VCaP (cell line): ENCODE measurements at regions not wholly inside any gene's neighbourhood (a gene's known extent, or its start where the extent isn't known, plus 50 kb on each side); places are given as distances from the start of the nearest gene placed in this dataset.

ENCODE experiments used
- H3K27ac ChIP-seq: fragments of 450-650 bp; 2 replicates; pipeline ENCODE4 v1.5.1; 2017
- TF ChIP-seq, protein P1 (sequence below): fragments of 450-650 bp; conservative IDR thresholded peaks from 2 replicates; pipeline ENCODE4 v1.5.1; 2017; ENCODE audit warnings: mild to moderate bottlenecking, moderate library complexity

DNA sequence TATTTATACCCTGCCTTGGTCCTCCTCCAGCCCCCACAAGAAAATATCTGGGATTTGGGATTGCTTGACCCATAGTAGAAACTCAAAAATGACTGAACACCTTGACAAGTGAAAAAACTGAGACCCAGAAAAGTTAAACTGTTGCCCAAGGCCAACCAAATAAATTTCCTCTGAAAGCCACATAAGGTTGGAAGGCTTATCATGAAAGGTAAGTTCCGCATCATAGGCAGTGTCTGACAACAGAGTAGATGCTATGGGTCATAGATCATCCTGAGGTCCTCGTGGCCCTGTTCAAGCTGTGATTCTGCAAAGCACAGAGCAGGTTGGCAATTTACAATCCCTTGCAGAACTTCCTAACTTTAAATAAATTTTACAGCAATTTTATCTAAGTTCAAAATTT is 140.8 kb upstream of the TSC22D2 start:
- TF ChIP-seq, protein P1, sequence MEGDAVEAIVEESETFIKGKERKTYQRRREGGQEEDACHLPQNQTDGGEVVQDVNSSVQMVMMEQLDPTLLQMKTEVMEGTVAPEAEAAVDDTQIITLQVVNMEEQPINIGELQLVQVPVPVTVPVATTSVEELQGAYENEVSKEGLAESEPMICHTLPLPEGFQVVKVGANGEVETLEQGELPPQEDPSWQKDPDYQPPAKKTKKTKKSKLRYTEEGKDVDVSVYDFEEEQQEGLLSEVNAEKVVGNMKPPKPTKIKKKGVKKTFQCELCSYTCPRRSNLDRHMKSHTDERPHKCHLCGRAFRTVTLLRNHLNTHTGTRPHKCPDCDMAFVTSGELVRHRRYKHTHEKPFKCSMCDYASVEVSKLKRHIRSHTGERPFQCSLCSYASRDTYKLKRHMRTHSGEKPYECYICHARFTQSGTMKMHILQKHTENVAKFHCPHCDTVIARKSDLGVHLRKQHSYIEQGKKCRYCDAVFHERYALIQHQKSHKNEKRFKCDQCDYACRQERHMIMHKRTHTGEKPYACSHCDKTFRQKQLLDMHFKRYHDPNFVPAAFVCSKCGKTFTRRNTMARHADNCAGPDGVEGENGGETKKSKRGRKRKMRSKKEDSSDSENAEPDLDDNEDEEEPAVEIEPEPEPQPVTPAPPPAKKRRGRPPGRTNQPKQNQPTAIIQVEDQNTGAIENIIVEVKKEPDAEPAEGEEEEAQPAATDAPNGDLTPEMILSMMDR: no peak

DNA sequence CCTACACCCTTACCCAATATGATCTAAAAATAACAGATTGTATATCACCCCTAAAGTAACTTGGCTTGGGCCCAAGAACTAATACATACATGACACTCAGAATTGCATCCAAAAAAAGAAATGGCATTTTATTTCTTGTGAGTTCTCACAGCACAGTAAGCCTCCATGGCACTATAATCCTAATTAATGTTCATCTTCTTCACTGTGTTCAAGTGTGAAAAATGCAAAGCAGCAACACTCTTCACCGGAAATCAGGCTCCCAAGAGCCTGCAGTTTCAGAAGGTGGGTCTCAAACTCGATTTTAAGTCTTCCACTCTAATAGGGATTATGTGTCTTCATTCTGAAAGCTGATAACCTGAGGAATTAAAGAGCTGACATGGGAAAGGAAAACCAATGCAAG is 142.8 kb upstream of the TSC22D2 start:
- TF ChIP-seq, protein P1: no peak
- H3K27ac ChIP-seq: no peak overlapping the region

More for the DNA sequence above, 140.8 kb upstream of the TSC22D2 start:
- H3K27ac ChIP-seq: no peak overlapping the region

DNA sequence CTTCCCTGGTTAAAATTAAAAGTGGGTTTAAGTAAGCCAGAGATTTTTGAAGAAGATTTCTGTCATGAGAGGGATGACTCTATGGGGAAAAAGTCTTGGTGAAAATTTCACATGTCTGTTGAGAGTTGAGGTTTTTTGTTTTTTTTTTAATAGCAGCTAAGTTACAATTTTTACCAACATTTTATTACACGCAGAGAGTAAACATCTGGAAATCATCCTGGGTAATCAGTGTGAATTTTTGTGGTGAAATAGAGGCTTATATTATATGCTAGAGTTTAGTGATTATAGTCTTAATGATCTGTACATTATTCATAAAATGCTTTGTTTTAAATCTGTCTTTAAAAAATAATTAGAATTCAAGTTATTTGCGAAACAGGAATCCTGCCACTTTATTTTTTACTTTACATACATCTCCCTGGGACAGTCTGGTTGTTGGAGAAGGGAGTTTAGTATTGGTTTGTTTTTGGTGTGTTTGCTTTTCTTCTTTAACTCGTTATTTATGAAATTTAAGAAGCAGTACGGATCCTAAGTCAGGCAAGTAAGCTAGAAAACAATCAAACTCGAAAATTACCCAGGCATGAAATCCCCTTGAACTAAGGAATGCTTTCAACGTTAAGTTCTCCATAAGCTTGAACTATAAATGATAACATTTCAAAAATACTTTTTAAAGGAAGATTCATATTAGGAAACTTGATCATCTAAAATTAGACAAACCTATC is 143.4 kb upstream of the TSC22D2 start:
- TF ChIP-seq, protein P1: no peak

GRCh38 chr3:150261958-150262357 is 146.1 kb upstream of the TSC22D2 start:
- no peak overlapping the region for H3K27ac ChIP-seq
- TF ChIP-seq, protein P1: no peak

More for the DNA sequence above, 143.4 kb upstream of the TSC22D2 start:
- H3K27ac ChIP-seq: no peak overlapping the region

DNA sequence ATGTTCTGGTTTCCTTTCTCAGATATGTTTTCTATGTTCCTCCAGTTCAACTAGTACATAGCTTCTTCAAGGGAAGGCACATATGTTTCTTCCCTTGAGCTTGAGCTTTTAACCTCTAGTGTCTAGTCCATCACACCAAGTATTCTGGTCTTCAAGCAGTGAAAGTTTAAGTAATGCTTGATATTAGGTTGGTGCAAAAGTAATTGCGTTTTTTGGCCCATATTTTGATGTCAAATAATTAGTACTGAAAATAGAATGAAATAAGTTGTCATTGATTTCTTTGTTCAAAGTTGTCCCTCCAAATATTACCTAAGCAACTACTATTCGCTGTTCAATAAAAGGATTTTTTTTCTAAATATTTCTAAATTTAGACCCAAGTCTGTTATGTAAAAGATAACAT is 146.7 kb upstream of the TSC22D2 start:
- TF ChIP-seq, protein P1: no peak
- no peak overlapping the region for H3K27ac ChIP-seq

DNA sequence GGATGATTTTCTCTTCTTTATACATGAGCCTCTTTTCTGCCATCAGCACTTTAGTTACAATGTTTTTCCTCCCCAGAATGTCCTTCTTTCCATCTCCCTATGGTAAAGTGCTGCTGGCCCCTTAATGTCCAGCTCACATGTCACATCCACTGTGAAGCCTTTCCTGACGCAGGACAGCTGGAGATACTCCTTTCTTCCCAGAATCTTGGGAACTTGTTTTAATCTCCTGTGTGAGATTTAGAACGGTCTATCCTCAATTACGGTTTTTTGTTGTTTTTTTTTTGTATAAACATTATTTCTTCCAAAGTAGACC is 147.7 kb upstream of the TSC22D2 start:
- TF ChIP-seq, protein P1: no peak

GRCh38 chr3:150259526-150260397 is 148.3 kb upstream of the TSC22D2 start:
- TF ChIP-seq, protein P1: no peak
- H3K27ac ChIP-seq: no peak overlapping the region

More for the DNA sequence above, 147.7 kb upstream of the TSC22D2 start:
- H3K27ac ChIP-seq: no peak overlapping the region
